NCI-H460 (cell line): ENCODE measurements at regions not wholly inside any gene's neighbourhood (a gene's known extent, or its start where the extent isn't known, plus 50 kb on each side); places are given as distances from the start of the nearest gene placed in this dataset.
"Not testable (repeated sequence)": the region's sequence is repeated elsewhere in the genome, so short reads cannot be mapped to it uniquely, and the experiment has no call there.

Experiments
- DNase-seq: peaks from one replicate; pipeline ENCODE4 v3.0.0-alpha.2; 2016; ENCODE audit warnings: low read depth; ENCODE audit errors: extremely low read depth

- no peak for DNase-seq
These were observed 160.2 kb downstream of the TOX3 start for GRCh38 chr16:52386694-52387093.

GRCh38 chr16:52384378-52384777 lies 162.6 kb downstream of the TOX3 start:
- DNase-seq, result no peak

- no peak for DNase-seq
These were observed 163.2 kb downstream of the TOX3 start for GRCh38 chr16:52383640-52384292.

GRCh38 chr16:52383119-52383518 lies 163.8 kb downstream of the TOX3 start:
- DNase-seq, result no peak

GRCh38 chr16:52379551-52379950 lies 167.4 kb downstream of the TOX3 start:
- no peak for DNase-seq

- no peak for DNase-seq
These were observed 170.2 kb downstream of the TOX3 start for GRCh38 chr16:52376676-52377280.

- DNase-seq, result no peak
These were observed 174.6 kb downstream of the TOX3 start for GRCh38 chr16:52372313-52372712.

GRCh38 chr16:52368859-52369258 lies 178.1 kb downstream of the TOX3 start:
- no peak for DNase-seq

- DNase-seq, result no peak
These were observed 179.1 kb downstream of the TOX3 start for GRCh38 chr16:52367821-52368220.

- no peak for DNase-seq
These were observed 180.0 kb downstream of the TOX3 start for GRCh38 chr16:52366983-52367382.

- no peak for DNase-seq
These were observed 182.4 kb downstream of the TOX3 start for GRCh38 chr16:52364500-52364899.

- DNase-seq, result no peak
These were observed 183.9 kb downstream of the TOX3 start for GRCh38 chr16:52363082-52363481.

GRCh38 chr16:52357711-52358110 lies 189.2 kb downstream of the TOX3 start:
- DNase-seq, result no peak

- no peak for DNase-seq
These were observed 193.7 kb downstream of the TOX3 start for GRCh38 chr16:52353249-52353648.

- no peak for DNase-seq
These were observed 195.5 kb downstream of the TOX3 start for GRCh38 chr16:52351451-52351850.

- no peak for DNase-seq
These were observed 196.8 kb downstream of the TOX3 start for GRCh38 chr16:52350031-52350642.

- no peak for DNase-seq
These were observed 200.2 kb downstream of the TOX3 start for GRCh38 chr16:52346709-52347108.

GRCh38 chr16:52333673-52334072 lies 213.3 kb downstream of the TOX3 start:
- DNase-seq, result not testable (repeated sequence)

GRCh38 chr16:52320930-52321439 lies 226.0 kb downstream of the TOX3 start:
- no peak for DNase-seq

GRCh38 chr16:52318302-52319009 lies 228.5 kb downstream of the TOX3 start:
- no peak for DNase-seq

- DNase-seq, result no peak
These were observed 230.7 kb downstream of the TOX3 start for GRCh38 chr16:52316241-52316640.
